ENCODE measurements at regions not wholly inside any gene's neighbourhood (a gene's known extent, or its start where the extent isn't known, plus 50 kb on each side); places are given as distances from the start of the nearest gene placed in this dataset.

DNA sequence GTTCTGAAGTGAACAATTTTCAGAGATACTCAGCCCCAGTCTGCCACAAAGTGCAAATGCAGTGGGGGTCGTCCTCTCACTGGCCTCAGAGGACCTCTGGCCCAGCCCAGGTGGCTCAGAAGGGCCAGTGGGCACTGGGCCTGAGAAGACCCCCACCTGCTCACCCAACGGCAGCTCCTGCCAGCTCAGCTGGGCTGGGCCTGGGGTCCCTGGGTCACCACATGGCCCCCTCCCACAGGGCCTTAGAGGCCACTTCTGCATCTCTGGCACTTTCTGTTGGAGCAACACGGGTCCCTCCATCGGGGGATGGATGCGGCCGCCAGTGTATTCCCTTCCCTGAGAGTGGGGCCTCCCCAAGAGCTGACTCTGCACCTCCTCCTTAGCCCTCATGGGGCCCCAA lies 262.7 kb upstream of the KCNH8 start:
- DNase-seq (ENCODE audit: low read depth in 2 of 2) = no peak

DNA sequence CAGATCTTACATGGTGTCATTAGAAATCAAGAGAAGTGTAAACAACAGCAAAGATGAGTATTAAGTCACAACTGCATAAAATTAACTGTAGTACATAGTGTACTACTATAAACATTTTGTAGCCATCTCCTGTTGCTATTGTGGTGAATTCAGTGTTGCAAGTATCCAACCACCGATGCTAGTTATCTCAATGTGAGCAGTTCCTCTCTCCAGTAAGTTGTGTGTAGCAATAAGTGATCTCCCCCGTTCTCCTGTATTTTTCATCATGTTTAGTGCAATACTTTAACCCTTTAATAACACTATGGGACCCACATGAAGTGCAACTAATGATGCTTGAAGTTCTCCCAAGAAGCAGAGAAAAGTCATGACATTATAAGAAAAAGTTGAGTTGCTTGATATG lies 264.7 kb upstream of the KCNH8 start:
- no peak for DNase-seq (ENCODE audit: low read depth in 2 of 2)

DNA sequence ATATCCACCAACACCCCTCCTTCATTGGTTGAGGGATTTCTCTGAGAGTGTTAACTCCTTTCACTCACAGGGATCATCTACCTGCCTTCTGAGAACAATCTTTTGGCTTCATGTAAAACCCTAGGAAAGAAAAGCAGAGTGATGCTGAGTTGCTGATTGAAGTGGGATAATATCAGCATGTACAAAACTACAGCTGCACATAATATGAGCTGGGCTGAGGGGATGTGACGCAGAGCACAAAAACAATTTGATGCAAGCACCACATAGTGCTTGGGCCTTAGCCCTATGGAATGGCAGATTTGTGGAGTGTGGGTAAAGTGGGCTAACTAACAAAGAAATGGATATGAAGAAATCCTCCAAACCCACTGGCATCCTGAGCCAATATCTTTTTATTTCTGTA lies 267.6 kb upstream of the KCNH8 start:
- DNase-seq (ENCODE audit: low read depth in 2 of 2) = no peak

DNA sequence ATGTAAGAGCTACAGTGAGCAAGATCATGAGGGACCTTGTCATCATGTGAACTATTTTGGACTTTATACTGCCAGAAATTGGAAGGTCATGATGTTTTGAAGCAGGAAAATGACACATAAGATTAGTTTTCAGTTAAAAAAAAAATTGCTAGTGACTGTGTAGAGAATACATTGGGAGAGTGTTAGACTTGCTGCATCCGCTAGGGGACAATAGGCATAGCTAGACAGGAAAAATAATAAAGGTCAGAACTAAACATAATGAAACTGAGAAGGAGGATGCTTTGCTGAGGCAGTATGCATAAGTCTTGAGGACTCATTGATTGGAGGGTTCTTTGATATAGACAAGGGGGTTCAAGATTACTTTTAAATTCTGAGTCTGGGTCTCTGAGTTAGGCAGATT lies 275.8 kb upstream of the KCNH8 start:
- DNase-seq (ENCODE audit: low read depth in 2 of 2) = no peak

DNA sequence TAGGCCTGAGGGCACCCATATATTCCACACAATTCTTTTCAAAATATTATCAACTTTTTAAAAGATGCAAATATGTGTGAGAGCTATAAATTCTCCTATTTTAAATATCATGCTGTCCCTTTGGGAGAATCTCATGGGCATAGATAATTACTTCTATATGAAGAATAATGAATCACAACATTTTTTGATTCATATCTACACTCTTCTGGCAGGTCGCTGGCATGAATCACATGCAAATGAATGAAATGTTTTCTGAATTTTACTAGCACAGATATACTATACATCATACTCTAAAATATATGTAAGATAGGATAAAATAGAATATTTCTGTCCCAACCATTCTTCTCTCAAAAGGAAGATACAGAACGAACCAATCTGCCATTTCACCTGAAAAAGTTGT lies 277.7 kb upstream of the KCNH8 start:
- DNase-seq (ENCODE audit: low read depth in 2 of 2) = no peak

DNA sequence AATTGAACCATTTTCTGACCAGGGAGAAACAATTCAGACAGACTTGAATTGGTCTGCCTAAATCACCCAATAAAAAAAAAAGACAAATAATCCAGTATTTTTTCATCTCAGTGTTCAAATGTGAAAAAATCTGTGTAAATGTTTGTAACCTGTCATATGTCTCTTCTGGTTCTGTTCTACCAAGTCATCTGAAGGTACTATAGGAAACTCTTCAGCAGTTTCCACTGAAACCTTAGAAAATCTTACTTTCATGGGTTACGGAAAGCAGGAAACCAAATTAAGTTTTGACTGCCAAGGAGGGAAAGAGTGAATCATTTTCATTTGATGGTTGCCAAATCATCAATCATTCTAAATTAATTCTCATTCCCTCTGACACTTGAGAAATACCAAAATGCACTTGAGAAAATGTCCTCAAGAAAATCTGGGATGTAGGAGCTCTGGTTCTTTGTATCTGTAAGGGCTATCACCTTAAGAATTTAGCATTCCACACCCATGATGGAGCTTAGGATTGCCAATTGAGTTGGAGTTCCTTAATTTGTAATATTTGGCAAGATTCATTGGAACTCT lies 278.2 kb upstream of the KCNH8 start:
- DNase-seq (ENCODE audit: low read depth in 2 of 2) = no peak

DNA sequence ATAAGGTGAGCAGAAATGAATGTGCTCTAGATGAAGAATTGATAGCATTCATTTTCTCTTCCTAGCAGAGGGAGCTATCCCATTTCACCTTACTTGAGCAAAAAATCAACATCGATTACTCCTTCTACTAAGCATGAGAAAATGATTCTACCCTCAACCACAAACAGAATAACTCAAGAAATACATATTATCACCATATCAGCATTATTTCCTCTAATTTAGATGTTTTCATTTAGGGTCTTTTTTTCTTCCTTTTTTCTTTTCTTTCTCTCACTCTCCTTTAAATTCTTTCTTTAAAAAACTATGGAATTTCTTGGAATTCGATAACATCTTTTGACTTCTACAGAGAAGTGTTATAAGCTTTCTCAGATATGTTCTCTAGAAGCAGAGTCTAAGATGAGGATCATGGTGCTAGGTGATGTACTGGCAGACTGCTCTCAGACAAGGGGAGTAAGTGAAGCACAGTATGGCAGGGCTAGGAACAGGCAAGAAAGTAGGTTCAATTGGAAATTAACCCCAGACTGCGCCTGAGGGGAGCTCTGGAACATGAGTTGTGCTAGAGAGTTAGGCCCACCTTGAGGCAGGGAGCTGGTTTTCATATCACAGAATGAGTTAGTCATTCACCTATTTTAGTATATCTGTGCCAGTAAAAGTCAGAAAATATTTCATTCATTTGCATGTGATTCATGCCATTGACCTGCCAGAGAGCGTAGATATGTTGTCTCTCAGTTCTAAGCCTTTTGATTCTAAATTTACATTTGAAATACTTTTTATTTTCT lies 279.2 kb upstream of the KCNH8 start:
- peak in 1 of 2 donors; percentile 13 for DNase-seq (ENCODE audit: low read depth in 2 of 2)

DNA sequence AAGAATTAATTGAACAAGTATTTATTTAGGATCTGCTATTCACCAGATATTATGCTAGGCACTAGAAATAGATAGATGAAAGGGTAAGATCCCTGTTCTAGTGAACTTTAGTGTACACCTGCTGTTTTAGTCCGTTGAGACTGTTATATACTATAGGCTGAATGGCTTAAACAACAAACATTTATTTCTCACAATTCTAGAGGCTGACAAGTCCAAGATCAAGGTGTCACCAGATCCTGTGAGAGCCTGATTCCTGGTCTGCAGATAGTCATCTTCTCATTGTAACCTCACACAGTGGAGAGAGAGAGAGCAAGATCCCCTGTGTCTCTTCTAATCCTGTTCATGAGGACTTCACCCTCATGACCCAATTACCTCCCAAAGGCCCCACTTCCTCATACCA lies 281.4 kb upstream of the KCNH8 start:
- no peak for DNase-seq (ENCODE audit: low read depth in 2 of 2)

DNA sequence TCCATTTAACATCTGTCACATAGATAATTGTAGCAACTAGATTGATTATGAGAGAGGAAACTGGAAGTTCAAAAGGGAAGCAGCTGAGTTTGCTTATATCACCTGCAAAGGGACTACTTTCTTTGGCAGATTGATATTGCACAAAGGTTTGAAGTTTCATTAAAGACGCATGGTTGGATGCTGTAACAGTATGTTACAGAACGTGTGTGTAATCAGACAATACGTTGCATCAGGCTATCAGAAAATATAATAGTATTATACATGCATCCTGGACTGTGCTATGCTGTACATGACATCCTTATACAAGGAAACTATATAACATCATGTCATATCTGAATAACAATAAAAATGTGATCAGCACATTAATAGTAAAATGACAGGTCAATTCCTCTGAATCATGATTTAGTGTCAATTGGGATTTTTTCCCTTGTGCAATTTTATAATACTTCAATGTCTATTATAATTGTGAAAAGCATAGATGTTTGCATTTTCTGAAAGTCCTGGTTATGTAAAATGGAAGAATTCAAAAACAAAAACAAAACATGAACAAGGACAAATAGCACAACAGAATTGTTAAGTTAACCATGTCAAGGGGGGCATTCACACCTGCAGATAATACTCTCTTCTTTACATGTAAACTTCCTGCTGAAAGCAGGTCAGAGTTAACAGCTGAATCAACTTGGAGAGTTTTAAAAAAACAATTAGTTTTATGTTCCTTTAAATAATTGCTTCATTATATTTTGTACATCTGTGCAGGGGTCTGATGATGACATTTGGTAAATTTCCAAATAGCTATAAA lies 283.2 kb upstream of the KCNH8 start:
- no peak for DNase-seq (ENCODE audit: low read depth in 2 of 2)

DNA sequence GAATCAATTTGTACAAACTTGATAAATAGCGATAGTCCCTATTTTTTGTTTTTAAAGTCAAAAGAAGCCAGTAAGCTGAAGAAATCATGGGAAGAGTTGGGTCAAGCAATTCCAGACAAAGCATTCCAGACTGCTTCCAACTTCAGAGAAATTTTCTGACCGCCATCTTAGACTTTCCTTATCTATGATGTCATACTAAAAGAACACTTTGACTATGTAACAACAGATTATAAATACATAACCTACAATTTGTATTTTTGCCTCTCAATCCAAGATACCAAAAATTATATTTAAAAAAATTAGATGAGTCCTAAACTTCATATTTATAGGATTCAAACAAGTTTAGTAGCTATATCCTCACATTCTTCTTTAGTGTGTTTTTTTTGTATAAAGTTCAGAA lies 286.2 kb upstream of the KCNH8 start:
- no peak for DNase-seq (ENCODE audit: low read depth in 2 of 2)

DNA sequence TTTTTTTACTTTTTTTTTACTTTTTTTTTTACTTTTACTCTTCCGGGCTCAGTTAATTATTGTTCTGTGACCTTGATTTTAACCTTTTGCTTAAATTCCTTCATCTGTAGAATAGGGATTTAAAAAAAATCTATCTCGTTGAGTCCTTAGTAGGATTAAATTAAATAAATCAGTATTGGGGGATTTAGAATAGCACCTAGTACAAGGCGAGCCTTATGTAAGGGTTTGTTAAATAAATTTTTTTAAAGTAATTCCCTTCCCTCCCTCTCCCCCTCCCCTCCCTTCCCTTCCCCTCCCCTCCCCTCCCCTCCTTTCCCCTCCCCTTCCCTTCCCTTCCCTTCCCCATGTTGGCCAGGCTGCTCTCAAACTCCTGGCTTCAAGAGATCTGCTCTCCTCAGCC lies 287.2 kb upstream of the KCNH8 start:
- DNase-seq (ENCODE audit: low read depth in 2 of 2) = no peak

DNA sequence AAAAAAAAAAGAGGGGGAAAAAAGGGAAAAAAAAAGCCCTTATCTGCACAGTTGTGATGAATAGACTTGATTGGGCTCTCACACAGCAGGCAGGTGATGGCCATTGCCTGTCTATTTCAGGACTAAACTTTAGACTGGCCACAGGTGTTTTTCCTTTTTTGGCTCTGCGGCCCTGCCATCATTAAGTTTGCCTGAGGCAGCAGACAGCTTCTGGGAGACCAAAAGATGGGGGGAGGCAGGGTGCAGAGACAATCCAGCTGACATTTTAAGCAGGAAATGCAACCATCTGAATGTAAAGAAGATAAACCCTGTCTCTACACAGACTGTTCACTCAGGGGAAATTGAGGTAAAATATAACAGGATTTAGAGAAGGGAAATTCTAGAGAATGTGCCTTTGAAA lies 295.0 kb upstream of the KCNH8 start:
- DNase-seq (ENCODE audit: low read depth in 2 of 2) = no peak

DNA sequence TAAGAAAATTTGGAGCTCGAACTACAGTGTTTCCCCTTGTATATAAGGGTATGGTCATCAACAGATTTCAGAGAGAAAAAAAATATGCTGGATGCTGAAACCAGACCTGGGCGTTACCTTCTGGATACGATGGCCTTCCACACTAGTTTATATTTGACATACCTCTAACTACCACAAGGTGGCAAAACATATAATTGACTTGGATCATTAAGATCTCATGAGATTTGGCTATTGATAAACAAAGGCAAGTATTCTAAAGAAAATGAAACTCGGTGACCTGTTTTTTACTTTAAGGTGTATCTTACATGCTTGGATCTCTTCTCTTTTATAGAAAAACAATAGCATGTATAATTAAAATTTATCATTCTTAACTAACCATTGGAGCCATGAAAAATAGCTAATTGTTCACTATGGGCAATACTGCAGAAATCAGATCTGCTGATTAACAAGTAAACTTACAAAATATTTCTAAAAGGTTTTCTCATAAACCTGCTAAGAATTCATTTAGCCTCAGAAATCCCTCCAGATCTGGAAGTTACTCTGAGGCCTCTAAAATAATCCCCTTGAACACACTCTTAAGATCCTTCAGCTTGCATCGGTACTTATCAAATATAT lies 300.6 kb upstream of the KCNH8 start:
- no peak for DNase-seq (ENCODE audit: low read depth in 2 of 2)

DNA sequence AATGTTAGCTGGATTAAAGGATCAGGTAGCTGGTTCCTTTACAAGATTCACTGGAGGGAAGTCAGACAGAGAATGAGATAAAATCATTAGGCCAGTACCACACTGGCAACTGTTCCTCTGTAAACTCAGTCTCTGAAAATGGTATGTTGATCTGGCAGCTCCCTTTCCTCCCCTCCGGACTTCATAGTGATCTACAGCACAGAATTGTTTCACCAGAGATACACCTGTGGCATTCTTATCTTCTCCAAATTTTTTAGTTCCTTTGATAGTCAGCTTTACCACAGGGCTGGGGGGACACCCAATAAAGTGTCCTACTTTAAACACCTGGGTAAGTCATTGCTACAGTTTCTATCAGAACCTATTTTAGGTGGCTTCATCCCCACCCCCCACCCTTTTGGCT lies 304.3 kb upstream of the KCNH8 start:
- DNase-seq (ENCODE audit: low read depth in 2 of 2) = no peak

DNA sequence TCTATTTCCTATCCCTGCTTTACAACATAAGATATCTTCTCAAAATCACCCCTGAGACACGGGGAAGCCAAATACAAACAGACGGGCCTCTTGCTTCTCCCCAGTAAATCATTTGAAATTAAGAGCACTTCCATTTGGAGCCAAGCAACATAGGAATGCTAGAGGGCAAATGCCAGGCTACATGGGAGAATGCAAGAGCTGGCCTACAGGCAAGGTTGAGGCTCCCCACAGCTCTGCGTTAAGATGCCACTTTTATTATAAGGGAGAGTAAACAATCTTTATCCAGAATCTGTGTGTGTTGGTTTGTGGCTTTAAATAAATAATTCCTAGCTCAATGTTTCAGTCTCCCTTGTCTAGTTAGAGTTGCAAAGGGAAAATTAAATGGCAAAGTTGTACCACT lies 305.1 kb upstream of the KCNH8 start:
- no peak for DNase-seq (ENCODE audit: low read depth in 2 of 2)

DNA sequence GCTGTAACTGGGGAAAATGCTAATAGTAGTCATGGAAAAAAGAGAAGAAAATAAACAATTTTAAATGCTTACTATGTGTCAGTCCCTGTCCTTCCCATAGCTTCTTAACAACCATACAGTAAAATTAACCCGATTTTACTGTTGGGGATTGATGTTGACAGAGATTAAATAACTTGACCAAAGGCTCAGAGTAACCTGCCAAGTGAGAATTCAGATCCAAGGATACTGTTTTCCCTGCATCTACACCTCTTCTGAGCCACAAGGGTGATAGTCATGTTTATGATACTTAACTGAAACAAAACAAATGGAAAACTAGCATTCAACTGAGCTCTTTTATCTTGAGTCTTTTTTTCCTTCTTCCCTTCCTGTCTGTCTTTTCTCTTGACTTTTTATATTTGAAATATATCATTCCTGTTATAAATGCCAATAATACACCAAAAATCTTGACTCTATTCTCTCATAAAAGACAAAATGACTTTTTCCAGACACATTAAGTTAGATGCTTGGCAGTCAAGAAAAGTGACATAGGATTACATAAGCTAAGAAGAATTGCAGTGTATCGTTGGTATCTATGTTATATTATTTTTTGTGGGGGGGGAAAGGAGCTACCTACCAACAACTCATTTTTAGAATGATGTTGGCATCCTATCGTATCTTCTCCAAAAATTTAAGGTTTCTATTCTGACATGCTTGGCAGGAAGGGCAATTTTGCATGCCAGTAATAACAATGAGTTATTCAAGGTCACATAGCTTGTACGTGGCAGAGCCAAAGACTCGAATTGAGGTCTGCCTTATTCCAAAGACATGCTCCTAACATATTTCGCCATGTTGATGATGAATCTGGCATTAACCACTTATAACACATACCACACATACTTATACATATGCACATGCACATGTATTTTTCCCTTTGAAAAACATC lies 306.6 kb upstream of the KCNH8 start:
- DNase-seq (ENCODE audit: low read depth in 2 of 2) = no peak

DNA sequence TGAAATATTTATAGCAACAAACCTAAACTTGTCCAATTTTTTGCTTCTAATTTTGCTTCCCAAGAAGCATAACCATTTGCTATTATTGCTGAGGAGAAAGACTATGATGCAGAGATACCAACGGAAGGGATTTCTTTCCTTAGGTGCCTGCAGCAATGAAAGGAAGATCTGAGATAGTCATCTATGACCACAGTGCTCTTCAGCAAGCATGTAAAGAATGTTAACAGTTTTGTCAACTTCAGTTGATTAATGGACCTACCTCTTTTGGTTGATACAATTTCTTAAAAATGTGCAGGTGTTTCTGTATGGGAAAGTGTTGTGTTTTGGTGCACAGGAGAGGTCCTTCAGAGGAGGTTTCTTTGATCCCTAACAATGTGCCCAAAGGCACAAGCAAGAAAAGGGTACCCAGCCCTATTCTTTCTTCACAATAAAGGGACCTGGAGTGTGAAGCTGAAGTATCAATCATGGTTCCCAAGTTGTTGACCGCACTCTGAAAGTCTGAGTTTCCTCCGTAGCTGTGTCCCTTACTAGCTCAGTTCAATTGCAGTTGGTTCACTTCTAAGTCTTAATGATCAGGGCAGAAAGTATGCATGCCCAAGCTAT lies 307.7 kb upstream of the KCNH8 start:
- no peak for DNase-seq (ENCODE audit: low read depth in 2 of 2)

DNA sequence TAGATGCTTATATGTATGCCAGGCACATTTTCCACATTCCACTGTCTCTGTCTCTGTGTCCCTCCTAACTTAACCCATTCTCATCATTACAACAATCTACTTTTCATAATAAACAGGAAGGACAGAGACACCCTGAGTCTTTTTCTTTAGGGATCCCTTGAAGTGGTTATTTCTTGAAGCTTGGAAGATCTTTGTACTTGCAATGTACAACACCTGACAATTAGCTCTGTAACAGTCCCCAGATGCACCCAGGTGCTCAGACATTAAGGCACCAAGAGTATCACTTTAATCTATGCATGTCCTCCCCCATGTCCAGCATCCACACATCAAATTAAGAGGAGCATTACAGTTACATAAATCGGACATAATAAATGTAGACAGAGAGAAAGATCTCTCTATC lies 309.6 kb upstream of the KCNH8 start:
- no peak for DNase-seq (ENCODE audit: low read depth in 2 of 2)

DNA sequence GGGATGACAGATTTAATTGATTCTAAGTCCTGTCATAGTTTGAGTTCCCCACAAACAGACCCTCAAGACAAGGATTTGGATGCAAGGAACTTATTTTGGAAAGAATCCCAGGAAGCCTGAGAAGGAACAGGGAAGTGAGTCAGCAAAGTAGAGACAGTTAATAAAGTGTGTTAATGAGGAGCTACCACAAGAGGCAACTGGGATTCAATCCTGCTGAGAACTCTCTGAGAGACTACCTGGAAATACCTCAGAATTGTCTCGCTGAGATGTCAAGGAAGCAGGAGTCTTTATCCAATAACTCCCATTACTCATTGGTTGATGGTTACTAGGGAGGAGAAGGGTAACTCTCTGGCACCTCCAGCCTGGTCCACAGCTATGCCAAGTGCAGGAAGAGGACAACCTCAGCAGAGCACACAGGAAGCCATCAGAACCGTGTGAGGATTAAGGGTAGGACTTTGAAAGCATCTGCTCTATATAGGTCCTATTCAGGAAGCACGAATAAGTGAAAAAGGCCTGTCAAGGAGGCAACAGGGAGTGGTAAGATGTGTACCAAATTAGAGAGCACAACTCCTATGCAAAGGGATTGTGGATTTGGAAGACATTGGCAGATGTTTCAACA lies 311.1 kb upstream of the KCNH8 start:
- DNase-seq (ENCODE audit: low read depth in 2 of 2) = no peak

DNA sequence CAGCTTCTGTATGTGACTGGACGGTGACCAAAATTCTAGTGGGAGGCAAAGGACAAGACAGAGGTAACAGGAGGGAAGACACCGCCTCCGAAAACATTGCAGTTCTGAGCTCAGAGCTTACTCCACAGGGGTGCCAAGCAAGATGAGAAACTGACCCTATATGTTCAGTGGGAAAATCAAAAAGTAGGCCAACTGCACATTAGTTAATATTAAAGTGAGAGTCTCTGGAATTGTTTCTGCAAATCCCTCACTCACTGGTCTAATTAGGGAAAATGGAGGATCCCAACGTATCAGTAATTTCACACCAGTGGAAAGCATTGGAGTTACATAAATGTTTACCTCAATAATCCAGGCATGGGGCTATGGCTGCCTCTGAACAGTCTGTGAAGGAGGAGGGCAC lies 313.3 kb upstream of the KCNH8 start:
- no peak for DNase-seq (ENCODE audit: low read depth in 2 of 2)

DNA sequence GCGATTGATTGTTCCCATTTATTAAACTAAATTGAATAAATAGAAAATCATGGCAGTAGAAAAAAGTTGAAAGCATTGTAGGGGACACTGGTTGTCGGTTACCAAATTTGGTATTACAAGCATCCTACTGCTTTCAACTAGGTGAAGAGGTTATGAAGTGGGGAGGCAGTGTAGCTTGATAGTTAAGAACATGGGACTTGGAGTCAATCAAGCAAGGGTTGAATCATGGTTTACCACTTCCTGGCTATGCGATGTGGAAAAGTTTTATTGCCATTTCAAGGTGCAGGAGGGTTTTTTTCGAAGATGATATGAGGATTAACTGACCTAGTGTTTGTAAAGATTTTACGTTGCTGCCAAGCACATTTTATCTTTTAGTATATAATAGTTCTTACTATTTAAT lies 318.2 kb upstream of the KCNH8 start:
- no peak for DNase-seq (ENCODE audit: low read depth in 2 of 2)
